Caki2 (cell line): ENCODE measurements at regions not wholly inside any gene's neighbourhood (a gene's known extent, or its start where the extent isn't known, plus 50 kb on each side); places are given as distances from the start of the nearest gene placed in this dataset.

Source experiments
- DNase-seq: peaks from one replicate; pipeline ENCODE4 v3.0.0-alpha.2; 2015; ENCODE audit warnings: low read depth
- in situ Hi-C: cut with HindIII; loops from 2 replicates; pipeline ENCODE4 v1.10.0; 2016; ENCODE audit warnings: low sequenced_read_pairs, low pct_unique_long_range_greater_than_20kb, mixed read lengths

DNA sequence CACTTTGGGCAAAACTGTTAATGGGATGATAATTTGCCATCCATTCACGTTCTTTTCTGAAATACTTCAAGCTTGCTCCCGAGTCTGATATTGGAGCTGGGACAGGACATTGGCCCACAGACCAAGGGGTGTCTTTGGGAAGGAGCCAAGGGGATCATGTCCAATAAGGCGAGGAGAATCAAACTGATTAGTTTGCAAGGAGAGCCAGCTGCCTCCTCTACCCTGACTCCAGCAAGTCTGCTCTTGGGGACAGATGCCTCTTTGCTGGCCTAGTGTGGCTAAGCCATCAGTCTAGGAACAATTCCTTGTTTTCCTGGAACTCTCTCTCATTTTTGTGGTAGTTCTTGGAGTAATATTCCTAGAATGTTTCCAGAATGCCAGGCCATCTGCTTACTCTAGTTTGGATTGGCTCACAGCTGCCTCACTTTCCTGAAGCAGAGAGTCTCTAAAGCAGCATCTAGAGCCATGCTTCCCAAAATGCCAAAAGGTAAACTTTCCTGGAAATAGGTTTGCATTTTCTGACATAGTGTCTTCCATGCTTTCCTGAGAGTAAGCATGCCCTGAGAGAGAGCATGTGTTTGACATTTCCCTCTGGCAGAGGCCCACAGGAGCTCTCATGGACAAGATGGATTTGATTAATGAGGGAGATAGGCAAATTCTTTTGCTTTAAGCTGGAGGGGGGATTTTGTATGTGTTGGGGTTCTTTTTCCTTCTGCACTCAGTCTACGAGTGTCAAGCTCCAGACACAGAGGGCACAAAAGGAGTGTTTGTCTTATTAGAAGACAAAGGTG, 145.6 kb downstream of the GDAP2 start:
- DNase-seq, result no peak
- in situ Hi-C loops, result no loop called here

DNA sequence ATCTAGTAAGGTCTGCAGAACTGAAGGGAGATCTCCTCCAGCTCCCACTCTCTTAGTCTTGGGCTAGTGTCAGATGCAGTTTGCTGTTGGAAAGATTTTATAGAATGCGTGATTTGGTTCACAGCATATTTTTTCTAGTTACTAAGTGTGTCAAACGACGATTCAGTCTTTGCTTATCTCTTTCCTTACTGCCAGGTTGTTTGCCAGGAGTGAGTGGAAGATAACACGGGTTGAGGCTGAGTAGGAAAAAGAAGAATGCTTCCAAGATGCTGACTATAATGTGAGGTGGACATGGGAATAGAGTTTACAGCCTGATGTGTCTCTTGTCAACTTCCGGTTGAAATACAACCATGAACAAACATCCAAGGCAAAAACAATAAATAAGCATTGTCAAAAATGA, 141.4 kb downstream of the GDAP2 start:
- DNase-seq, result no peak
- in situ Hi-C loops, result no loop called here

DNA sequence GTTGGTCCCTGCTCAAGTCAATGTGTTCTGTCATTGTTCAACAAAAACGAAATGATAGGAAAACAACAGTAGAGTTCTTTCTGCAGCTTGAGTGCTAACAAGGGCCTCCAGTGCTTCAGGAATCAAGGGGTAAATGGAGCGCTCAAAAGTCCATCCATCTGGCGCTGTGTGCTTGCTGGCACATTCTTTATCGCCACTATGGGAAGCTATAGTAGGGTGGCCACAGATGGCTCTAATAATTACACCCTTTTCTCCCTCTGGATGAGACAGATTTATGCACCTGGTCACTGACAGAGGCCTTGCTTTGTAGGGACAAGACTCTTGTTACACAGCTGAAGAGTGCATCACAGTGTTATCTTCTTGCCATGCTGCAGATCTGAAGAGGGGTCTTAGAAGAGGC, 136.0 kb downstream of the GDAP2 start:
- DNase-seq, result no peak
- in situ Hi-C loops, result no loop called here

DNA sequence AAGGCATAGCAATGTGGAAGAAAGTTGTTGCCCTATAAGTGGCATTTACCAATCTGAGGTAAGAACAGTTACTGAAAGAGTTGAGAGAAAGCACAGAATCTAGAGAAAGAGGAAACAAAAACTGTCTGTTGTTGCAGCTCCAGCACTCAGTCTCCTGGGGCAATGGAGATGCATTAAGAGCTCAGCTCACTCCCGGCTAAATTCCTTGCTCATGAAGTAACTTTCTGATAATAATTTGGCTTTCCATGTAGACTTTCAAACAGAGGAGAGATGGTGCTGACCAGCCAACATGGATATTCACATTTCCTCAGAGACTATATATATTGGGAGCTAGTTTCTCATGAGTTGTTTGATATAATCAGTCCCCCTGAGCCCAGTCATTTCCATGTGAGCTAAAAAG, 135.3 kb downstream of the GDAP2 start:
- in situ Hi-C loops, result no loop called here
- no peak for DNase-seq

DNA sequence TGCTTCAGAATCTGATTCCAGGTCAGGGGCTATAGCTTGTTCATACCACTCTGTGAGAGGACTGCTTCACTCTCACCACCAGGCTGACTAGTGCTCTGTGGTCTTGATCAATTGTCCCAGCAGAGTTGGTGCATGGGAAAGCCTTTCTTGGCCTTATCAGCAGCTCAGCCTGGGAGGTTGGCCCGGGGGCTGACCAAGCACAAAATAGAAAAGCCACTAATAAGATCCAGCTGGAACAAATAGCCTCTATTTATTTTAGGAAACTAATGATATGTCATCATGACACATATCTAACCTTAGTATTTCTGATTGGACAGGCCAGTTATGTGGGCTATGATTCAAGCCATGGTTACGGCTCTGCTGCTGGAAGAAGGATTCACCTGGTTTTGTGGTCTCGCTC, 134.2 kb downstream of the GDAP2 start:
- in situ Hi-C loops, result no loop called here
- DNase-seq, result no peak

DNA sequence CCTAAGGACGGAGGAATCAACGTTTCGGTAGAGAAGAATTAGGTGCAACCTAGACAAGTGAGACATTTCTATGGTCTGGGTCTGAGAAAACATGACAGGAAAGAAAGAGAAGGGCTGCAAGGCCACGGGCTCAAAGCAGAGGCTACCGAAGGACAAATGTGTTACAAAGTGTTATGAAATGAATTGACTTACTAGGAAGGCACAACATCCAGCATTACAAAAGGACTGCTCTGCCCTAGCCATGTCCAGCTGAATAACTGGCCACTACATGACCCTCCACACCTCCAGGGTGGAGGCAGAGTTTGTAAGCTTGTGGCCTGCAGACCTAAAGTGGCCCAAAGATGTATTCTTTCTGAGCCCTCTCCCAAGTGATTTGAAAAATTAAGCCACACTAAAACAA, 133.6 kb downstream of the GDAP2 start:
- no peak for DNase-seq
- in situ Hi-C loops, result no loop called here

DNA sequence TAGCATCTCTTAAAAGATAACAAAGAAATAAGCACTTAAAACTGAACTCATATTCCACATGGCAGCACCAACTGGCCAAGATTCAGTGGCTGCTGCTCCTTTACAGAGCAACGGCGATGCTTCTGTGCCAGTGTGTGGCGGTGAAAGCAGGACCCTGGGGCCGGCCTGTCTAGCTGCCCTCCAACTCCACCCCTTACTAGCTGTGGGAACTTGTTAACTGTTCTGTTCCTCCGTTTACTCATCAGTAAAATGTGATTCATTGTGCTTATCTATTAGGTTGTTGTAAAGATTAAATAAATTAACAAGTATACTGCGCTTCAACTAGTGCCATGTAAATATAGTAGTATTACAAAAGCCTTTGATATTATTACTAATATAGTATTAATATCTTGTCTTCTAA, 133.2 kb downstream of the GDAP2 start:
- DNase-seq, result no peak
- in situ Hi-C loops, result no loop called here

DNA sequence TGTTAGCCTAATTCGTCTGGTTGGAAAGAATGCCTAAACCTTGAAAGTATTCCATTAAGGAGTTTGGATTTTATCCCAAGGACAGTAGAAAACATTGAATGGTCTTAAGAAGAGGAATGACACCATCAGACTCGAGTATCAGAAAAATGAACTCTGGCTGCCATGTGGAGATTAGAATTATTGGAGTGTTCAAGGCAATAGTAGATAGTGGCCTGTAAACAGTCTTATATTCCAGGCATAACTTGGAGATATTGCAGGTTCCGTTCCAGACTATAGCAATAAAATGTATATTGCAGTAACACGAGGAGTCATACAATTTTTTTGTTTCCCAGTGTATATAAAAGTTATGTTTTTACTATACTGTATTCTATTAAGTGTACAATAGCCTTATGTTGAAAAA, 130.9 kb downstream of the GDAP2 start:
- no peak for DNase-seq
- in situ Hi-C loops, result no loop called here

DNA sequence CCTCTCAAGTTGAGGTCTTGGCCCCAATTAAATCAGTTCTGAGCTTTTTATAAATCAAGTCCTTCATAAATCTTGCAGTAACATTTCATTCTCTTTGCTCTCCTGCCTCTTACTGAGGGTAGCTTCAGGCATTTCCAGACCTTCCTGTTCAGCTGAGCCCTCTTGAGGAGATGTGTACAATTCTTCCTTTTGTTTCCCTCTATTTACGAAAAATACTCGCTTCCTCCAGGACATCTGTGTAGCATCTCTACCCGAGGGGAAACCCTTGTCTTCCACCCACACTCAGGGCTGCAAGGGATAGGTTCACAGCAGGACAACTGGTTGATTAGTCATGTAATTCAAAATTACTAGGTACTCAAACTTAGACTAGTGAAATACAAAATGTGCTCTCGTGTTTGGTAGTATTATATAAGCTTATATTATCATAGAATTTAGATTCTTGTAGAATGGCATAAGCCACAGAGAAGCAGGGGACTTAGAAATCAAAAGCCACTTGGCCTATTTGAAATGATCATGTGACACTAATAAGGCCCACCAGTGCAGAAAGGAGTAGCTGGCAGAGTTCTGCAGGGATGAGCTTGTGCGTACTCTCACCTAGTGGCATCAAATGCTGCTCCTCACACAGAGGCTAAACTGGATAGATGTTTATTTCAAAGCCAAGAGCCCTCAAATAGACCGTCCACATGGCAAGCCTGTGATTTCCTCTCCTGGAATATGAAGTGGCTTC, 126.7 kb downstream of the GDAP2 start:
- no peak for DNase-seq
- in situ Hi-C loops, result no loop called here

DNA sequence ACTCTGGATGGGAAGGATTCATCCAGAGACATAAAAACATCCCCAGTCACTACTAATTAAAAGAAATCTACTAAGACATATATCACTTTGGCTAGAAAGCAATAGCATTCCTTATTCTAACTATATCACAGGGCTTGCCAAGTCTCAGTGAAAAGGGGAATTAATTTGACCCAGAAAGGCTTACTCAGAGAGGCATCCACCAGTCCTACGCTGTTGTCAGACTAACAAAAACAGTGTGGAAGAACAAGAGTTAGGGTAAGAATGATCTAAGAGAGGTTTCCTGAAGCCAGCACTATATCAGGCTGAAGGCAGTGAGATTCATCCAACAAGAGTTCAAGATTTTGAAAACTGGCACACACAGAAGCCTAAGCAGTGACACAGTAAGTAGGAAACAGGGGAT, 126.1 kb downstream of the GDAP2 start:
- in situ Hi-C loops, result no loop called here
- DNase-seq, result no peak

DNA sequence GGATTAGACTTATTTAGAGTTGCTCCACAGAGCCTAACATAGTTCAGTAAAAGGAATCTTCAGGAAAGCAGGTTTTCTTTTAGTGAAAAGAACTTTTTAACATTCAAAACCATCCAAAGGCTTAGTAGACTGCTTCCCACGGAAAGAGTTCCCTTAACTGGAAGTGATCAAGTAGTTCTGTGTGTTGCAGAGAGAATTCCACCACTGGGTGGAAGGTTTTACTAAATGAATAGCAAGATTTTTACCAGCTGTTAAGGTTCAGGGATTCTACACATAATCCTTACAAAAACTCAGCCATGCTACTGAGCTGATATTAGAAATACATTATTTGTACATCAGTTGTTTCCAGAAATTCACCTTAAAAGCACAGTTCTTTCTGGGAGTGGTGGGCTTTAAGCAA, 119.7 kb downstream of the GDAP2 start:
- DNase-seq, result no peak
- in situ Hi-C loops, result no loop called here

DNA sequence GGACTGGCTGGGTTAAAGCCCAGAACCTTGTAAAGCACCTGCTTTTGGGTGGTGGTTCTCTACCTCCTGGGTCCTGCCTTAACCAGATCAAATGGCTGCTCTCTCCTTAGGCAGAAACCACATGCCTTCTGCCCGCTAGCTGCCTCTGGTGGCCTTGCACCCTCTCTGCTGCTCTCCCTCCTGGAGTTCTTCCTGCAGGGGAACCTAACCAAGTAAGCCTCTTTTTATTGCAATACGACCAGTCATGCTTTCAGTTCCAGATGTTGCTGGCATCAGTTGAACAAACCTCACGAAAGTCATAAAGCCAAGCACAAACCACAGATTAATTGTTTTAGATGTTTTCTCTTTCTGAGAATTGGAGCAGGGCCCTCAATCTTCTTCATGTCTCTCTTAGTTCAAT, 118.9 kb downstream of the GDAP2 start:
- no peak for DNase-seq
- in situ Hi-C loops, result no loop called here

DNA sequence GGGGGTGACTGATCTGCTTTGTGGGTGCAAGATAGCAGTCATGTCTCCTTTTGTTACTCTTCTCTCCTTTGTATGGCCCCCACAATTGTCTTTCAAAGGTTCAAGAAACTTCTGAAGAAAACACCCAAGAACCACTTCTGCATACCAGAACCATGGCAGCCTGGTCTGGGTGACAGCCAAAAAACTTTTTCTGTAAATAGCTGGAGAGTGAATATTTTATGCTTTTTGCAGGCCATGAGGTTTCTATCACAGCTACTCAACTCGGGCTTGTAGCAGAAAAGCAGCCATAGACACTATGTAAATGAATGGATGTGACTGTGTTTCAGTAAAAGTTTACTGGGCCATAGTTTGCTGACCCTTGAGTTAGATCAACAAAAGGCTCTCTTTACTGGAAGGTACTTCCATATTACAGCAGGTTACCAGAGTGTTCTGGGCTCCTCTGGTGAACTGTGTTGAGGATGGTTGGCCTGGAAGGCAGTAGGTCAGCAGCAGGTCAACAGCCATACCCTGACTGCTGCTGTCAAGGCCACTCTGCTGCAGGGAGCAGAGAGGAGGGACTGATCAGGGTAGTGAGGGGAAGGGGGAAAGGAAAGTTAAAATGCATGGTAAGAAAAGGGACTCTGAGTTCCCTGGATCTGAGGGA, 116.4 kb downstream of the GDAP2 start:
- in situ Hi-C loops, result no loop called here
- no peak for DNase-seq
